ENCODE measurements at regions not wholly inside any gene's neighbourhood (a gene's known extent, or its start where the extent isn't known, plus 50 kb on each side); places are given as distances from the start of the nearest gene placed in this dataset.

DNA sequence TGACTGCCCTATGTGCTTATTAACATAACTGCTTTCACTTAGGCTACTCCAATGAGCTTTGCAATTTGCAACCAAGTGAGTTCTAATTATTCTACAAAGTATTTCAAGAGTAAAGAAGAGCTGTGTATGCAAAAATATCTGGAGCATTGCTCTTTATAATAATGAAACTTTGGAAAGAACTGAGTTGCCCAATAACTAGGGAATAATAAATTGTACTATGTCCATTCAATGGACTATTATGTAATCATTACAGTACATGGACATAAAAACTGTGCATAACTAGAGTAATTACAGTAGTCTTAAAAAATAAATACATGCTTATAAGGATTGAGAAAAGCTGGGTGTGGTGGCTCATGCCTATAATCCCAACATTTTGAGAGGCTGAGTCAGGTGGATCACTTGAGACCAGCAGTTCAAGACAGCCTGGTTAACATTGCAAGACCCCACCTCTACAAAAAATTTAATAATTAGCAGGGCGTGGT, 70.3 kb upstream of the JAK1 start:
- TF ChIP-seq, protein P1, sequence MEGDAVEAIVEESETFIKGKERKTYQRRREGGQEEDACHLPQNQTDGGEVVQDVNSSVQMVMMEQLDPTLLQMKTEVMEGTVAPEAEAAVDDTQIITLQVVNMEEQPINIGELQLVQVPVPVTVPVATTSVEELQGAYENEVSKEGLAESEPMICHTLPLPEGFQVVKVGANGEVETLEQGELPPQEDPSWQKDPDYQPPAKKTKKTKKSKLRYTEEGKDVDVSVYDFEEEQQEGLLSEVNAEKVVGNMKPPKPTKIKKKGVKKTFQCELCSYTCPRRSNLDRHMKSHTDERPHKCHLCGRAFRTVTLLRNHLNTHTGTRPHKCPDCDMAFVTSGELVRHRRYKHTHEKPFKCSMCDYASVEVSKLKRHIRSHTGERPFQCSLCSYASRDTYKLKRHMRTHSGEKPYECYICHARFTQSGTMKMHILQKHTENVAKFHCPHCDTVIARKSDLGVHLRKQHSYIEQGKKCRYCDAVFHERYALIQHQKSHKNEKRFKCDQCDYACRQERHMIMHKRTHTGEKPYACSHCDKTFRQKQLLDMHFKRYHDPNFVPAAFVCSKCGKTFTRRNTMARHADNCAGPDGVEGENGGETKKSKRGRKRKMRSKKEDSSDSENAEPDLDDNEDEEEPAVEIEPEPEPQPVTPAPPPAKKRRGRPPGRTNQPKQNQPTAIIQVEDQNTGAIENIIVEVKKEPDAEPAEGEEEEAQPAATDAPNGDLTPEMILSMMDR (IDR thresholded peaks at IDR 0.05; ENCODE audit: control insufficient read depth, extremely low read depth, insufficient read depth), result no peak
- no peak overlapping the region for H3K4me3 ChIP-seq (ENCODE audit: low read depth, low read length)
- no peak for DNase-seq (ENCODE audit: low read depth)

DNA sequence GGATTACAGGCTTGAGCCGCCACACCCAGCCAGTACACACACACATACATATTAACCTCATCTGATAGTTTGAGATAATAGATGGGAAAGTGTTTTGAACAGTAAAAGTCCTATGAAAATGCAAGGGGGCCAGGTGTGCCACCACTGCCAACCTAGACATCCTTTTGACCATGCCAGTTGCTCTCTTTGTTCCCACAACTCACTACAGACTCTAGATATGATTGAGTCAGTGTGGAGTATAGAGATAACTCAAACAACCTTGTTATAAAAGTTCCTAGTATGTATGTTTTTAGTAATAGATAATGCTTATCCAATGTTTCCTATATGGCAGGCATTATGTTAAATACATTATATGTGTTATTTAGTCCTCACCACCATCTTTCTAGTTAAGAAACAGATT, 72.7 kb upstream of the JAK1 start:
- H3K4me3 ChIP-seq (ENCODE audit: low read depth, low read length), result no peak overlapping the region
- TF ChIP-seq, protein P1 (IDR thresholded peaks at IDR 0.05; ENCODE audit: control insufficient read depth, extremely low read depth, insufficient read depth), result no peak
- no peak for DNase-seq (ENCODE audit: low read depth)

DNA sequence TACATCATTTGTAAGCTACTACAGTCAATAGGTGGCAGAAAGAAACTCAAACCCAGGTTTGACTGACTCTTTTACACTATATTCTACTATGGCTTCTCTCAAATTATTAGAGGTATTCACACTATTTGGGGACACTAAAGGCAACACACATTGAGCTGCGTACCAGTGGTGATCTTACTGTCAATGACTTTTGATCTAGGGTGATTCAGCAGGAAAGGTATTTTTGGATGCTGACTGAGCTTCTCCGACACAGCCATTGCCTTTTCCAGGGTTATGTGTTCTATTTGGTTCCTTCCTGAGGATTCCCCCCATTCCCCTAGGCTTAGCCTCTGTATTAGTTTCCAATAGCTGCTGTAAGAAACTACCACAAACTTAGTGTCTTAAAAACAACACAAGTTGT, 73.2 kb upstream of the JAK1 start:
- no peak for DNase-seq (ENCODE audit: low read depth)
- TF ChIP-seq, protein P1 (IDR thresholded peaks at IDR 0.05; ENCODE audit: control insufficient read depth, extremely low read depth, insufficient read depth), result no peak
- H3K4me3 ChIP-seq (ENCODE audit: low read depth, low read length), result no peak overlapping the region

DNA sequence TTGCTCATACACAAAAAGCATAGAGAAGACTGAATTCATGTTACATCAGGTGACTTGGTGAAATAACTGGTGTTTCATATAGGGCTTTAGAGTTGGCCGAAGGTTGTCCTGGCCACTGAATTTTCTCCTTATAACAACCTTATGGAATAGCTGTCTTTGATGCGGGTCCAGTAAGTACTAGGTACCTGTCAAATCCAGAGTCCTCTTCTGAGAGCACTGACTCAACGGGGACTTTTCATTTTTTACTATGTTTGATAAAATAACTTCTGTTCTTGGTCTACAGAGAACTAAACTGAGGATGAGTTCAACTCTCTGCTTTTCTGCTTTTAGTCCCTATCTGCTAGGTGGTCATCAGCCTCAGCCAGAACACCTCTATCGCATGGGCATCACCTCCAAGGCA, 76.1 kb upstream of the JAK1 start:
- TF ChIP-seq, protein P1 (IDR thresholded peaks at IDR 0.05; ENCODE audit: control insufficient read depth, extremely low read depth, insufficient read depth), result no peak
- DNase-seq (ENCODE audit: low read depth), result no peak
- no peak overlapping the region for H3K4me3 ChIP-seq (ENCODE audit: low read depth, low read length)

DNA sequence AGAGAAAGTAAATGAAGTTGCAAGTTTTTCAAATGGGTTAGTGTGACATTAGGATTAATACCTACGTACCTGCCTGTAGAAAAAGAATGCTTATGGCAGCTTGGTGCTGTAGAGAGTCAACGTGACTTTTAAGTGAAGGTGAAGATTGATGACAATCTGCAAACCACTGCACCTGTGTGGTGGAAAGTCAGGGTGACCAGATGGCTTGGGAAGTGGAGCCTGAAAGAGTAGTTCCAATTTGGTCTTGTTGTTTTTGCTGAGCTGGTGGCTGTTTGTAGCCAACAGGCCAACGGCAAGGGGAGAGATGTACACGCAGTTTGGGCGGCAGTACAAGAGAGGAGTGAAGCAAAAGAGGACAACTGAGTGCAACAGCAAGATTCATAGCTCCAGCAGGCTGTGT, 78.1 kb upstream of the JAK1 start:
- DNase-seq (ENCODE audit: low read depth), result no peak
- H3K4me3 ChIP-seq (ENCODE audit: low read depth, low read length), result no peak overlapping the region
- TF ChIP-seq, protein P1 (IDR thresholded peaks at IDR 0.05; ENCODE audit: control insufficient read depth, extremely low read depth, insufficient read depth), result no peak

DNA sequence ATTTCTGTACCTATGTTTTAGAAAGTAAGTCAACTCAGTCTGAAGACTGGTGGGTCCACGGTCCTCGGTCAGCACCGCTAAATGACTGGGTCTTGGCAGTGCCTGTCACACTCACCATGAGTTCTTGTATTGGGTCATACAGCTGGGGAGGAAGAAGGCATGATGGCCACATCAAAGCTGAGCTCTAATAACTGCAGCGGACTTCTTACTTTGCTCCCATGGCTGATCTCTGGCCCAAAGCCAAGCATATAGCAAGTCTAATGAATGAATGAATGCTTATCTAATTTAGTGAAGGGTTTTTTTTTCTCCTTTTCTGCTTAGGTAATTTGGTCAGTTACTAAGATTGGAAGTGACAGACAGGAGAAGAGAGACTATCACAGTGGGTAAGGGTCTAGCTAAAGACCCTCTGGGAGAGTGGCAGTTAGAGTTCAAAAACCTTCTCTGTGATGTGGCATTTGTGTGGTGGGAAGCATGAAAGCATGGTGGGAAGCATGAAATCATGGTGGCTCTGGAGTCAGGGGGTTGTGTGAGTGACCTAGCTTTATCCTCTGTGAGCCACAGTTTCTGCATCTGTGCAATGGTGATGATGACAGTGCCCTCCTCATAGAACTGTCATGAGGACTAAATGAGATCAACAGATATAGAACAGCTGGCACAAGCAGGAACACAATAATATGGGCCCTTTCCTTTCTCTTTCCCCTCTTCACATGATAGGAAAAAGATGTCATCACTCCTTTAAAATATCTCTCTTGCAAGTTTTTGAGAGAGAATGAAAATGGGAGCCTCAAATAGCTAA, 78.9 kb upstream of the JAK1 start:
- TF ChIP-seq, protein P1 (IDR thresholded peaks at IDR 0.05; ENCODE audit: control insufficient read depth, extremely low read depth, insufficient read depth), result no peak
- no peak for DNase-seq (ENCODE audit: low read depth)
- H3K4me3 ChIP-seq (ENCODE audit: low read depth, low read length), result no peak overlapping the region

DNA sequence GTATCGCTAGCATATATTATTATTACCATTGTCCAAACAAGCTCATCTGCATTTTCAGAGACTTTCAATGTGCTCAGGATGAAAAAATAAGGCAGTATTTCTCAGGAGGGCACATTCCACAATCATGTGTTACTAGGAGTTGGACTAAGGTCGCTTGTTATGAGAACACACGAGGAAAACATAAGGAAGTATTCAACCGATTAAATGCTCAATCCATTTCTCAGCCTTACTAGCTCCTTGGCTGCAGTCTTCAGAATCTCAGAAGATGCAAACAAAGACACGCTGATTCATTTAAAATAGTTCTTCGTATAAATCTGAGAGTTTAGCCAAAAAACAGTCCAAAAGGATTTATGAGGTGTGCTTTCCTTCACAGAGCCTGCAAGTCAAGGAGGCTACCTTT, 82.0 kb upstream of the JAK1 start:
- H3K4me3 ChIP-seq (ENCODE audit: low read depth, low read length), result no peak overlapping the region
- TF ChIP-seq, protein P1 (IDR thresholded peaks at IDR 0.05; ENCODE audit: control insufficient read depth, extremely low read depth, insufficient read depth), result no peak
- no peak for DNase-seq (ENCODE audit: low read depth)
